HG03439 (cell line): ENCODE measurements at regions not wholly inside any gene's neighbourhood (a gene's known extent, or its start where the extent isn't known, plus 50 kb on each side); places are given as distances from the start of the nearest gene placed in this dataset.

Experiments used
- ATAC-seq: cut with Tn5 transposase; IDR thresholded peaks from one replicate; pipeline ENCODE4 v1.9.1; 2021; ENCODE audit warnings: mild to moderate bottlenecking, moderate library complexity; ENCODE audit not compliant: unreplicated experiment

GRCh38 chrX:39716401-39716800, 381.4 kb downstream of the BCOR start:
- ATAC-seq, result no peak

GRCh38 chrX:39716802-39717540, 380.8 kb downstream of the BCOR start:
- ATAC-seq, result no peak

GRCh38 chrX:39718981-39719380, 378.8 kb downstream of the BCOR start:
- no peak for ATAC-seq

GRCh38 chrX:39720945-39721344, 376.8 kb downstream of the BCOR start:
- ATAC-seq, result no peak

GRCh38 chrX:39721566-39722279, 376.0 kb downstream of the BCOR start:
- no peak for ATAC-seq

- ATAC-seq, result no peak
These were observed 373.2 kb downstream of the BCOR start for GRCh38 chrX:39724544-39724943.

- ATAC-seq, result no peak
These were observed 372.6 kb downstream of the BCOR start for GRCh38 chrX:39725114-39725513.

GRCh38 chrX:39725928-39726619, 371.7 kb downstream of the BCOR start:
- ATAC-seq, result no peak

GRCh38 chrX:39726771-39727170, 371.0 kb downstream of the BCOR start:
- ATAC-seq, result no peak

GRCh38 chrX:39728025-39728424, 369.7 kb downstream of the BCOR start:
- ATAC-seq, result no peak

- ATAC-seq, result no peak
These were observed 368.7 kb downstream of the BCOR start for GRCh38 chrX:39728852-39729598.

GRCh38 chrX:39729981-39730661, 367.6 kb downstream of the BCOR start:
- no peak for ATAC-seq

GRCh38 chrX:39730662-39731329, 367.0 kb downstream of the BCOR start:
- ATAC-seq, result no peak

- ATAC-seq, result no peak
These were observed 366.5 kb downstream of the BCOR start for GRCh38 chrX:39731330-39731667.

GRCh38 chrX:39731735-39732134, 366.0 kb downstream of the BCOR start:
- ATAC-seq, result no peak

- no peak for ATAC-seq
These were observed 364.0 kb downstream of the BCOR start for GRCh38 chrX:39733745-39734144.

- ATAC-seq, result no peak
These were observed 363.5 kb downstream of the BCOR start for GRCh38 chrX:39734174-39734776.

- ATAC-seq, result no peak
These were observed 361.2 kb downstream of the BCOR start for GRCh38 chrX:39736216-39737211.

- no peak for ATAC-seq
These were observed 358.2 kb downstream of the BCOR start for GRCh38 chrX:39739585-39739984.
